Adrenal gland (tissue), 9 donors: ENCODE measurements at regions not wholly inside any gene's neighbourhood (a gene's known extent, or its start where the extent isn't known, plus 50 kb on each side); places are given as distances from the start of the nearest gene placed in this dataset.

Experiments used
- DNase-seq, 7 donors: peaks; one replicate each; pipeline ENCODE4 v3.0.0-alpha.2; 2019 to 2020
- H3K27ac ChIP-seq, 5 donors: fragments of 200-600 bp; sonication (generic) in 4 of 5; 1 replicate in 3 of 5; 2 replicates in 2 of 5; pipeline versions ENCODE4 v1.5.1 to v1.8.0; 2016 to 2020; ENCODE audit warnings: mild to moderate bottlenecking in 1 of 5
- H3K27me3 ChIP-seq: fragments of 200-600 bp; 2 replicates; pipeline ENCODE4 v1.8.0; 2021
- H3K36me3 ChIP-seq, 2 donors: fragments of 200-600 bp; replicated peaks in 1 of 2; 1 replicate in 1 of 2; 2 replicates in 1 of 2; pipeline versions ENCODE4 v1.5.1 to v1.8.0; 2018 to 2022
- H3K4me1 ChIP-seq, 2 donors: fragments of 200-600 bp; replicated peaks in 1 of 2; 1 replicate in 1 of 2; 2 replicates in 1 of 2; pipeline versions ENCODE4 v1.5.1 to v1.8.0; 2018 to 2021
- H3K4me3 ChIP-seq, 4 donors: fragments of 200-600 bp; sonication (generic) in 3 of 4; one replicate each; pipeline ENCODE4 v1.5.1; 2016 to 2018
- H3K9me3 ChIP-seq, 3 donors: fragments of 200-600 bp; sonication (generic) in 1 of 3; replicated peaks in 1 of 3; 1 replicate in 2 of 3; 2 replicates in 1 of 3; pipeline versions ENCODE4 v1.5.1 to v1.8.0; 2016 to 2021
- POLR2A ChIP-seq, 2 donors: fragments of 450-650 bp; IDR thresholded peaks; one replicate each; pipeline ENCODE4 v1.6.1; 2017; ENCODE audit warnings: antibody characterized with exemption in 2 of 2, mild to moderate bottlenecking in 2 of 2, moderate library complexity in 1 of 2
- WGBS, 4 donors: extraction: QIAGEN DNeasy Blood & Tissue Kit in 2 of 4; methylation state at CpG; one replicate each; pipeline versions ENCODE4 v1.1.5 to v1.1.7; 2013 to 2017; 5-methylcytosine and 5-hydroxymethylcytosine counted together
- intact Hi-C, 2 donors: fragments of 100-400 bp; cut with DNase I; formaldehyde crosslinking; loops; one replicate each; pipeline versions ENCODE4 v1.14.1 to v1.15.0; 2022 to 2023
- TF ChIP-seq, protein P1 (sequence below), 6 experiments: fragments of 450-650 bp in 4 of 6; fragments of 200-600 bp in 2 of 6; sonication (generic) in 1 of 6; IDR thresholded peaks; 1 replicate in 5 of 6; 2 replicates in 1 of 6; pipeline versions ENCODE4 v1.5.1 to v1.8.0; 2016 to 2021; ENCODE audit warnings: antibody characterized with exemption in 6 of 6, mild to moderate bottlenecking in 2 of 6, moderate library complexity in 1 of 6
- donor health status: healthy with polysubstance abuse.
- donor health status: Bipolar disorder and iron deficiency.
- donor health status: DM: yes; HTN: yes; CAD: no.
- donor health status: DM: no; HTN: no; CAD: no.
- donor health status: DM: no; HTN: no; CAD: no.

DNA sequence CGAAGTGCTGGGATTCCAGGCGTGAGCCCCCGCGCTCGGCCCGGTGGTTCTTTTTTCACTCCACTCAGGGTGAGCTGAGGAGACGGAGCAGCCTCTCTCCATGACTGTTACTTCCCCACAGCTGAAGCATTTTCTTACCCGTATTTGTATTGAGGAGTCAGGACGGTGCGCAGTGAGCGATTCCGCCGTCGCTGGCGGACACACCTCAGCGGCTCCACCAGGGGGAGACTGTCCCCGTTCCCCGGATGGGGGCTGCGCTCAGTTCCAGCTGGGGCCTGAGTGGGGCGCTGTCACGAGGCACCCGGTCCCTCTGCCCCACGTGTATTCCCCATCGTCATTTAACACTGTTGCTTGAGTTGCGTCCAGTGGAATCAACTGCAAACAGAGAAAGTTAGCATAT, 844.0 kb upstream of the FRG1 start:
- no peak overlapping the region for H3K4me3 ChIP-seq
- H3K27me3 ChIP-seq: no peaks in the 10 kb centered on the region
- H3K27ac ChIP-seq: no peak overlapping the region
- 90 to 94% (median 93%) methylated on average over 25 of the region's 25 CpGs for WGBS, 4 donors
- H3K9me3 ChIP-seq: no peaks in the 10 kb centered on the region
- H3K4me1 ChIP-seq: no peaks in the 10 kb centered on the region
- H3K36me3 ChIP-seq: no peaks in the 10 kb centered on the region
- no peak for TF ChIP-seq POLR2A (IDR thresholded peaks at IDR 0.05)
- TF ChIP-seq, protein P1, sequence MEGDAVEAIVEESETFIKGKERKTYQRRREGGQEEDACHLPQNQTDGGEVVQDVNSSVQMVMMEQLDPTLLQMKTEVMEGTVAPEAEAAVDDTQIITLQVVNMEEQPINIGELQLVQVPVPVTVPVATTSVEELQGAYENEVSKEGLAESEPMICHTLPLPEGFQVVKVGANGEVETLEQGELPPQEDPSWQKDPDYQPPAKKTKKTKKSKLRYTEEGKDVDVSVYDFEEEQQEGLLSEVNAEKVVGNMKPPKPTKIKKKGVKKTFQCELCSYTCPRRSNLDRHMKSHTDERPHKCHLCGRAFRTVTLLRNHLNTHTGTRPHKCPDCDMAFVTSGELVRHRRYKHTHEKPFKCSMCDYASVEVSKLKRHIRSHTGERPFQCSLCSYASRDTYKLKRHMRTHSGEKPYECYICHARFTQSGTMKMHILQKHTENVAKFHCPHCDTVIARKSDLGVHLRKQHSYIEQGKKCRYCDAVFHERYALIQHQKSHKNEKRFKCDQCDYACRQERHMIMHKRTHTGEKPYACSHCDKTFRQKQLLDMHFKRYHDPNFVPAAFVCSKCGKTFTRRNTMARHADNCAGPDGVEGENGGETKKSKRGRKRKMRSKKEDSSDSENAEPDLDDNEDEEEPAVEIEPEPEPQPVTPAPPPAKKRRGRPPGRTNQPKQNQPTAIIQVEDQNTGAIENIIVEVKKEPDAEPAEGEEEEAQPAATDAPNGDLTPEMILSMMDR (IDR thresholded peaks at IDR 0.05): no peak
- DNase-seq: no peak
- intact Hi-C loops: no loop called here

DNA sequence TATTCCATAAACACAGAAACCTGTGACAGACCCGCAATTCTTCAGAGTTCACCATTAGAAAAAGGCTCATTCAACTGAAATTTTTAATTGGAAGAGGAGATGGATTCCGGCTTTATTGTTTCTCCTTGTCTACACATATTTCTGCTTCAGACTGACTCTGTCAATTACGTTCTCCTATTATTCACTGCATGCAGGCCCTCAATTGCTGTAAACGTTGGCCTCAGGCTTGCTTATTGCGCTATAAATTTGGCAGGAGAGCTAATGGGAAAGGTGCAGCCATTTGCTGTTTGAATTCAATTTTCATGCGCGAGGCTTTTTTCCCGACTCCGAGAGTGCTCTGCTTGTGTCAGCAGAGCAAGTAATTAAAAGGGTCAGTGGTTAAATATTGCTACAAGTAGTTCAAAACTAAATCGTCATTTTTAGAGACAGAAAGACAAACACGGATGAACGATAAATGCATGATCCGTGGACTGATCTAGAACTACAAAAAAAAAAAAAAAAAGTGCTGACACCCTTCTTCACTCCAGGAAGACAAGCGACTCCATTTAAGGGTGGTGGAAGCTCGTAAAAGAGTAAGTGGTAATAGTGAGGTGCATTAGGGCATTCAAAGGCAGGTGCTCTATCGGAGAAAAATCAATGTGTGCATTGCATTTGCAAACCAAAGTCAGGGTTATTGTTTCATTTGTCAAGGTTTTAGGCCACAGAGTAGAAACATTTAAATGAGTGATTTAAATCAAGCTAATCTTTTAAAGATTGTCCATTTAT, 841.6 kb upstream of the FRG1 start:
- Histone ChIP-seq H3K27me3 (no peaks in the 10 kb centered on the region), H3K9me3 (no peaks in the 10 kb centered on the region), H3K4me1 (no peaks in the 10 kb centered on the region), H3K36me3 (no peaks in the 10 kb centered on the region), H3K4me3 (no peak overlapping the region), H3K27ac (no peak overlapping the region)
- intact Hi-C loops: no loop called here
- no peak for DNase-seq
- TF ChIP-seq POLR2A (IDR thresholded peaks at IDR 0.05): no peak
- TF ChIP-seq, protein P1 (IDR thresholded peaks at IDR 0.05): no peak
- 80 to 84% (median 81%) methylated on average over 16 of the region's 16 CpGs for WGBS, 4 donors

DNA sequence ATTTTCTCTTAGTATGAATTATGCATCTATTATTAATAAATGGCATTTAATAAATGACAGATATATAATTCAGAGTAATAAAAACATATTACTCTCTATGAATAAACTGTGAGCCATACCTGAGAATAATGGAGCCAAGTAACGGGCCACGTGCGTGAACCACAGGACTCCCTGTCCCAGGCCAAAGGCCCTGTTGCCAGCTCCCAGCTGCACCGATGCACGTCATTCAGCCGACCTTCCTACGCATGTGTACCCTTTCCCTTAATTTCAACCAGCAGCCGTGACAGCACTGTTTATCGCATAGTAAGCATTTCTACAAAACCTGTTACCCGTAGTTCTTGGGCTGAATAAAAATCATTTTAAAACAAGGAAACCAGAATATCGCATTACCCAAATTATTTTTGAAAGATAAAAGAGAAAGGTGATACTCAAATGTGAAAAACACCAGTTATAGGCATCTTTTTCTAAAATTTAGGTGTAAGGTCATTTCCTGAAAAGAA, 827.2 kb upstream of the FRG1 start:
- no peak overlapping the region for H3K4me3 ChIP-seq
- 84 to 91% (median 90%) methylated on average over 11 of the region's 11 CpGs for WGBS, 4 donors
- no peaks in the 10 kb centered on the region for H3K9me3 ChIP-seq
- no peak for TF ChIP-seq POLR2A (IDR thresholded peaks at IDR 0.05)
- TF ChIP-seq, protein P1 (IDR thresholded peaks at IDR 0.05): no peak
- no peaks in the 10 kb centered on the region for H3K4me1 ChIP-seq
- H3K36me3 ChIP-seq: no peaks in the 10 kb centered on the region
- H3K27ac ChIP-seq: no peak overlapping the region
- intact Hi-C loops: no loop called here
- no peaks in the 10 kb centered on the region for H3K27me3 ChIP-seq
- no peak for DNase-seq

DNA sequence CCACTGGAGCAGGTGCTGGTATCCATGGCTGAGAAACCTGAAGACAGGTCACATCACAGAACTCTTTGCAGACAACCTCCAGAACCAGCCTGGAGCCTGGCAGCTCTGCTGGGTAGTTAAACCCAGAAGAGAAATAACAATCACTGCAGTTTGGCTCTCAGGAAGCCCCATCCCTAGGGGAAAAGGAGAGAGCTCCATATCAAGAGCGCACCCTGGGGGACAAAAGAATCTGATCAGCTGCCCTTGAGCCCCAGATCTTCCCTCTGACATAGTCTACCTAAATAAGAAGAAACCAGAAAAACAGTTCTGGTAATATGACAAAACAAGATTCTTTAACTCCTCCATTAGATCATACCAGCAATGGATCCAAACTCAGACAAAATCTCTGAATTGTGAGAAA, 823.2 kb upstream of the FRG1 start:
- no peak for DNase-seq
- no peak for TF ChIP-seq POLR2A (IDR thresholded peaks at IDR 0.05)
- TF ChIP-seq, protein P1 (IDR thresholded peaks at IDR 0.05): no peak
- Histone ChIP-seq H3K9me3 (no peaks in the 10 kb centered on the region), H3K4me3 (no peak overlapping the region), H3K27me3 (no peaks in the 10 kb centered on the region), H3K36me3 (no peaks in the 10 kb centered on the region), H3K27ac (no peak overlapping the region), H3K4me1 (no peaks in the 10 kb centered on the region)
- WGBS, 4 donors: 92 to 97% (median 95%) methylated on average over 1 of the region's 1 CpG
- intact Hi-C loops: no loop called here
